Neural progenitor cell (in vitro differentiated cells): ENCODE measurements at regions not wholly inside any gene's neighbourhood (a gene's known extent, or its start where the extent isn't known, plus 50 kb on each side); places are given as distances from the start of the nearest gene placed in this dataset.

Experiments
- DNase-seq: peaks from one replicate; pipeline ENCODE4 v3.0.0-alpha.2; 2016; ENCODE audit warnings: low spot score
- H2AFZ ChIP-seq: fragments of 200-600 bp; sonication (generic); replicated peaks from 2 replicates; pipeline ENCODE4 v1.6.1; 2016; ENCODE audit warnings: antibody characterized with exemption
- H3F3A ChIP-seq: fragments of 200-600 bp; sonication (generic); 2 replicates; pipeline ENCODE4 v1.6.1; 2016; ENCODE audit warnings: antibody characterized with exemption, low read depth
- H3K27ac ChIP-seq: fragments of 200-600 bp; sonication (generic); 2 replicates; pipeline ENCODE4 v1.5.1; 2016; ENCODE audit warnings: mild to moderate bottlenecking
- H3K27me3 ChIP-seq: fragments of 200-600 bp; sonication (generic); 2 replicates; pipeline ENCODE4 v1.6.1; 2016; ENCODE audit warnings: mild to moderate bottlenecking, moderate library complexity
- H3K36me3 ChIP-seq: fragments of 200-600 bp; sonication (generic); 2 replicates; pipeline ENCODE4 v1.5.1; 2016
- H3K4me1 ChIP-seq: fragments of 200-600 bp; sonication (generic); 2 replicates; pipeline ENCODE4 v1.6.1; 2016; ENCODE audit warnings: mixed run types
- H3K4me2 ChIP-seq: fragments of 200-600 bp; sonication (generic); 2 replicates; pipeline ENCODE4 v1.6.1; 2016
- H3K4me3 ChIP-seq: fragments of 200-600 bp; sonication (generic); 2 replicates; pipeline ENCODE4 v1.5.1; 2016
- H3K79me2 ChIP-seq: fragments of 200-600 bp; sonication (generic); 2 replicates; pipeline ENCODE4 v1.6.1; 2016; ENCODE audit warnings: low read depth
- H3K9ac ChIP-seq: fragments of 200-600 bp; sonication (generic); 2 replicates; pipeline ENCODE4 v1.6.1; 2016
- H3K9me3 ChIP-seq: fragments of 200-600 bp; sonication (generic); 2 replicates; pipeline ENCODE4 v1.5.1; 2016; ENCODE audit warnings: low read depth
- H4K20me1 ChIP-seq: fragments of 200-600 bp; sonication (generic); 2 replicates; pipeline ENCODE4 v1.6.1; 2016; ENCODE audit warnings: low read depth
- H3K27ac Mint-ChIP-seq: 3 replicates; pipeline ENCODE4 v1.8.0; 2021; ENCODE audit warnings: mixed read lengths
- H3K27me3 Mint-ChIP-seq: 2 replicates; pipeline ENCODE4 v1.8.0; 2022; ENCODE audit warnings: low read depth, mild to moderate bottlenecking, inconsistent platforms, moderate library complexity, mixed read lengths; ENCODE audit not compliant: insufficient read depth
- H3K36me3 Mint-ChIP-seq: 3 replicates; pipeline ENCODE4 v1.8.0; 2021; ENCODE audit warnings: mixed read lengths
- H3K4me1 Mint-ChIP-seq: 3 replicates; pipeline ENCODE4 v1.8.0; 2021; ENCODE audit warnings: mixed read lengths
- H3K4me3 Mint-ChIP-seq: 3 replicates; pipeline ENCODE4 v1.8.0; 2021; ENCODE audit warnings: mild to moderate bottlenecking, moderate library complexity, mixed read lengths
- H3K9me3 Mint-ChIP-seq: 3 replicates; pipeline ENCODE4 v1.8.0; 2020; ENCODE audit warnings: mixed read lengths
- EZH2 ChIP-seq: fragments of 200-600 bp; sonication (generic); IDR thresholded peaks from 2 replicates; pipeline ENCODE4 v1.6.1; 2017; ENCODE audit warnings: antibody characterized with exemption, mild to moderate bottlenecking, moderate library complexity
- EZH2phosphoT487 ChIP-seq: fragments of 200-600 bp; sonication (generic); IDR thresholded peaks from 2 replicates; pipeline ENCODE4 v1.6.1; 2017; ENCODE audit warnings: antibody characterized with exemption
- TF ChIP-seq, protein P1 (sequence below): fragments of 200-600 bp; sonication (generic); IDR thresholded peaks from 2 replicates; pipeline ENCODE4 v1.5.1; 2017; ENCODE audit warnings: antibody characterized with exemption, mild to moderate bottlenecking

DNA sequence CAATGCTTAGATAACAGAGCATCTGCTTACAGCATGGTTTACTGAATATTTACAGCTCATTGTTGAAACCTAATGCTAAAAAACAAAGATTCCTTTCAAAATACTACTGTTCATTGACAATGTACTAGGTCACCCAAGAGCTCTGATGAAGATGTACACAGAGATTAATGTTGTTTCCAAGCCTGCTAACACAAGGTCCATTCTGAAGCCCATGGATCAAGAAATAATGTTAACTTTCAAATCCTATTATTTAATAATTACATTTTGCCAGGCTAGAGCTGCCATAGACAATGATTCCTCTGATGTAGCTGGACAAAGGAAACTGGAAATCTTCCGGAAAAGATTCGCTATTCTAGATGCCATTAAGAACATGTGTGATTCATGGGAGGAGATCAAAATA, 355.6 kb downstream of the TENT5A start:
- no peak overlapping the region for H3K4me2 ChIP-seq
- no peaks in the 10 kb centered on the region for H3F3A ChIP-seq
- H3K4me1 ChIP-seq, result no peaks in the 10 kb centered on the region
- TF ChIP-seq EZH2, result no peak
- TF ChIP-seq, protein P1, sequence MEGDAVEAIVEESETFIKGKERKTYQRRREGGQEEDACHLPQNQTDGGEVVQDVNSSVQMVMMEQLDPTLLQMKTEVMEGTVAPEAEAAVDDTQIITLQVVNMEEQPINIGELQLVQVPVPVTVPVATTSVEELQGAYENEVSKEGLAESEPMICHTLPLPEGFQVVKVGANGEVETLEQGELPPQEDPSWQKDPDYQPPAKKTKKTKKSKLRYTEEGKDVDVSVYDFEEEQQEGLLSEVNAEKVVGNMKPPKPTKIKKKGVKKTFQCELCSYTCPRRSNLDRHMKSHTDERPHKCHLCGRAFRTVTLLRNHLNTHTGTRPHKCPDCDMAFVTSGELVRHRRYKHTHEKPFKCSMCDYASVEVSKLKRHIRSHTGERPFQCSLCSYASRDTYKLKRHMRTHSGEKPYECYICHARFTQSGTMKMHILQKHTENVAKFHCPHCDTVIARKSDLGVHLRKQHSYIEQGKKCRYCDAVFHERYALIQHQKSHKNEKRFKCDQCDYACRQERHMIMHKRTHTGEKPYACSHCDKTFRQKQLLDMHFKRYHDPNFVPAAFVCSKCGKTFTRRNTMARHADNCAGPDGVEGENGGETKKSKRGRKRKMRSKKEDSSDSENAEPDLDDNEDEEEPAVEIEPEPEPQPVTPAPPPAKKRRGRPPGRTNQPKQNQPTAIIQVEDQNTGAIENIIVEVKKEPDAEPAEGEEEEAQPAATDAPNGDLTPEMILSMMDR, result no peak
- TF ChIP-seq EZH2phosphoT487, result no peak
- DNase-seq, result no peak
- no peak overlapping the region for H3K4me3 ChIP-seq
- no peaks in the 10 kb centered on the region for H3K27me3 ChIP-seq
- Mint-ChIP-seq H3K27me3 (peaks cover 2% of the 10 kb centered on the region), H3K4me1 (no peaks in the 10 kb centered on the region), H3K9me3 (peaks cover 16% of the 10 kb centered on the region), H3K4me3 (no peak overlapping the region), H3K27ac (no peak overlapping the region), H3K36me3 (peaks cover 2% of the 10 kb centered on the region)
- no peak overlapping the region for H3K9ac ChIP-seq
- H3K36me3 ChIP-seq, result no peaks in the 10 kb centered on the region
- H3K79me2 ChIP-seq, result no peaks in the 10 kb centered on the region
- H3K9me3 ChIP-seq, result no peaks in the 10 kb centered on the region
- H3K27ac ChIP-seq, result no peak overlapping the region
- H4K20me1 ChIP-seq, result no peaks in the 10 kb centered on the region
- no peak overlapping the region for H2AFZ ChIP-seq

DNA sequence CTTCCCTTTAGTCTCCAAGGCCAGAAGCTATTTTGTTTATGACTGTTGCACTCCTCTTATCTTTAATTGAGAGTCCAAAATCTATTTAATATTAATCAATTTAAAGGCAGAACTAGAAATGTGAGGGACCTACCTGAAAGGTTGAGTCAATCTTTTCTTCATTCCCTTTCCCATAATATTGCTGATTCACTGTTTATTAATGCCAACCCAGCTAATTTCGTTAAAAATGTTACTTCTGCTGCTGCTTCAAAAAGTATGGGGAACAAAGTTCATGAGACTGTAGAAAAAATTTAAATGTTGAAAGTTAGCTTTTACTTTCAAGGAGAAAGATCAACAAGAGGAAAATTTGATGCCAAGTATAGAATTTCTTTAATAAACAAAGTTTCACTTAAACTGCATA, 365.3 kb downstream of the TENT5A start:
- H3K9me3 Mint-ChIP-seq, result peaks cover 9% of the 10 kb centered on the region
- TF ChIP-seq EZH2, result no peak
- no peak for TF ChIP-seq EZH2phosphoT487
- TF ChIP-seq, protein P1, result no peak

DNA sequence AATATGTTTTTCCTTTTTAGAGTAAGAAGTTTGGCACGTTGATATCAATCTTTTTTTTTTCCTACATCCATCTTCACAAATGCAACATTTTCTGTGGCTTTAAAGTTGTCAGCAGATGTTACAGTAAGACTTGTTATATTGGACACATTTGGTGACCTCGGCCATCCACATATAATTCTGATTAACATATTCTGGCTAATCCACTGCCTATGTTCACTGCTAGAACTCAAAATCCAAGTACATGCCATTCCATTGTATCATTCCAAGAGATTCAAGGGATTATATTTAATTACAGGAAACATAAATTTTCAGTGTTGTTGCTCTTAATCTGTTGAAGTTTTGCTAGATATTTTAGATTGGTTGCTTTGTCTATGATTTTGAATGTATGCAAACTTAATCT, 367.6 kb downstream of the TENT5A start:
- Histone ChIP-seq H3K79me2 (no peaks in the 10 kb centered on the region), H3K27ac (no peak overlapping the region), H3K27me3 (no peaks in the 10 kb centered on the region), H2AFZ (no peak overlapping the region), H3K4me1 (no peaks in the 10 kb centered on the region), H3K9ac (no peak overlapping the region), H3K4me2 (no peak overlapping the region), H3K9me3 (no peaks in the 10 kb centered on the region), H3F3A (no peaks in the 10 kb centered on the region), H3K4me3 (no peak overlapping the region), H3K36me3 (no peaks in the 10 kb centered on the region), H4K20me1 (no peaks in the 10 kb centered on the region)
- Mint-ChIP-seq H3K27ac (no peak overlapping the region), H3K4me3 (no peak overlapping the region), H3K4me1 (no peaks in the 10 kb centered on the region), H3K27me3 (no peaks in the 10 kb centered on the region), H3K9me3 (no peaks in the 10 kb centered on the region), H3K36me3 (no peaks in the 10 kb centered on the region)
- TF ChIP-seq EZH2, result no peak
- TF ChIP-seq, protein P1, result no peak
- DNase-seq, result no peak

More for the DNA sequence above, 365.3 kb downstream of the TENT5A start:
- Mint-ChIP-seq H3K4me3 (no peak overlapping the region), H3K36me3 (no peaks in the 10 kb centered on the region), H3K4me1 (no peaks in the 10 kb centered on the region), H3K27me3 (no peaks in the 10 kb centered on the region), H3K27ac (no peak overlapping the region)
- Histone ChIP-seq H3K27ac (no peak overlapping the region), H2AFZ (no peak overlapping the region), H3K4me2 (no peak overlapping the region), H3K9me3 (no peaks in the 10 kb centered on the region), H3F3A (no peaks in the 10 kb centered on the region), H3K79me2 (no peaks in the 10 kb centered on the region), H4K20me1 (no peaks in the 10 kb centered on the region), H3K9ac (no peak overlapping the region), H3K27me3 (no peaks in the 10 kb centered on the region), H3K4me1 (no peaks in the 10 kb centered on the region), H3K4me3 (no peak overlapping the region), H3K36me3 (no peaks in the 10 kb centered on the region)
- no peak for DNase-seq

DNA sequence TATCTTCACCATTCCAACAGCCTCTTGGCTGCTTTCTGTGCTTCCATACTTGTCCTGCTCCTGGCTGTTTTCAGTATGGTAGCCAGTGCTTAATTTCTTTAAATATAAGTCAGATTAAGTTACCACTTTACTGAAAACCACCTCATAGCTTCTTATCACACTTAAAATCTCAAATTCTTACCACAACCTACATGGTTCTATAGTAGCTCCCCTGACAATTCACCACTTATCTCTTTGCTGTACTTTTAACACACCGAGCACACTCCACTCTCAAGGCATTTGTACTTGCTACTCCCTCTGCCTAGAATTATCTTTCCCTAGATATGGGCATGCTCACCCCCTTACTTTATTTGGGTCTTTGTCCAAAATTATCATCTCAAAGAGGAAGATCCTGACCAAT, 369.0 kb downstream of the TENT5A start:
- Histone ChIP-seq H3K4me3 (no peak overlapping the region), H3K4me1 (no peaks in the 10 kb centered on the region), H3K27ac (no peak overlapping the region), H3F3A (no peaks in the 10 kb centered on the region), H4K20me1 (no peaks in the 10 kb centered on the region), H3K9me3 (no peaks in the 10 kb centered on the region), H2AFZ (no peak overlapping the region), H3K79me2 (no peaks in the 10 kb centered on the region), H3K27me3 (no peaks in the 10 kb centered on the region), H3K4me2 (no peak overlapping the region), H3K9ac (no peak overlapping the region), H3K36me3 (no peaks in the 10 kb centered on the region)
- no peaks in the 10 kb centered on the region for H3K36me3 Mint-ChIP-seq
- H3K9me3 Mint-ChIP-seq, result no peaks in the 10 kb centered on the region
- no peaks in the 10 kb centered on the region for H3K27me3 Mint-ChIP-seq
- H3K4me1 Mint-ChIP-seq, result no peaks in the 10 kb centered on the region
- H3K4me3 Mint-ChIP-seq, result no peak overlapping the region
- TF ChIP-seq EZH2phosphoT487, result no peak
- TF ChIP-seq EZH2, result no peak
- TF ChIP-seq, protein P1, result no peak
- H3K27ac Mint-ChIP-seq, result no peak overlapping the region
- no peak for DNase-seq
